Urinary bladder (tissue), 3 donors: ENCODE measurements at regions not wholly inside any gene's neighbourhood (a gene's known extent, or its start where the extent isn't known, plus 50 kb on each side); places are given as distances from the start of the nearest gene placed in this dataset.

Experiments used
- DNase-seq: peaks from one replicate; pipeline ENCODE4 v3.0.0-alpha.2; 2015; ENCODE audit errors: extremely low spot score
- H3K27ac ChIP-seq: one replicate; pipeline ENCODE4 v1.5.1; 2013; ENCODE audit warnings: low read depth, mild to moderate bottlenecking, moderate library complexity
- H3K36me3 ChIP-seq: one replicate; pipeline ENCODE4 v1.6.1; 2013; ENCODE audit warnings: mild to moderate bottlenecking, moderate library complexity; ENCODE audit not compliant: insufficient read depth
- H3K4me1 ChIP-seq: one replicate; pipeline ENCODE4 v1.6.1; 2013; ENCODE audit warnings: mild to moderate bottlenecking, moderate library complexity; ENCODE audit not compliant: insufficient read depth
- H3K4me3 ChIP-seq: one replicate; pipeline ENCODE4 v1.5.1; 2013; ENCODE audit warnings: low read depth, low read length
- WGBS: extraction: QIAGEN DNeasy Blood & Tissue Kit; methylation state at CpG from one replicate; pipeline ENCODE4 v1.1.7; 2013; 5-methylcytosine and 5-hydroxymethylcytosine counted together
- donor health status: healthy with polysubstance abuse.
- donor health status: healthy.

DNA sequence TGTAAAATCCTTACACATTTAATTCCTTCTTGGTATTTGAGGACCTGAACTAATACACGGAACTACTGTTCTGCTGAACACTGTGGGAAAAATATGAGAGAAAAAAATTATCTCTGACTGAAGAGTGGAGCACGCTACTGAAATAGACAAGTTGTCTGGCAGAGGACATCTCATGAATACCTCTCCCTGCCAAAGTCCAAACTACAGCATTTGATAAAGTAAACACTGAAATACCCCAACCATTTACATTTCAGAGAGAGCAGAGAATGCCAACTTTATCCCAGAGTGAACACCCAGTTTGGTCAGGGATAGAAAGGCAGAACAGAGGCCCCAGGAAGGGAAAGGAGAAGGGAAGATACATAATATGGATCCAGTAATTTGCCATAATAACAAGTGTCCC is 920.7 kb downstream of the SQOR start:
- no peak for DNase-seq
- Histone ChIP-seq H3K27ac (no peak overlapping the region), H3K36me3 (no peaks in the 10 kb centered on the region), H3K4me1 (no peaks in the 10 kb centered on the region), H3K4me3 (no peak overlapping the region)
- 20% methylated on average over 2 of the region's 2 CpGs for WGBS

DNA sequence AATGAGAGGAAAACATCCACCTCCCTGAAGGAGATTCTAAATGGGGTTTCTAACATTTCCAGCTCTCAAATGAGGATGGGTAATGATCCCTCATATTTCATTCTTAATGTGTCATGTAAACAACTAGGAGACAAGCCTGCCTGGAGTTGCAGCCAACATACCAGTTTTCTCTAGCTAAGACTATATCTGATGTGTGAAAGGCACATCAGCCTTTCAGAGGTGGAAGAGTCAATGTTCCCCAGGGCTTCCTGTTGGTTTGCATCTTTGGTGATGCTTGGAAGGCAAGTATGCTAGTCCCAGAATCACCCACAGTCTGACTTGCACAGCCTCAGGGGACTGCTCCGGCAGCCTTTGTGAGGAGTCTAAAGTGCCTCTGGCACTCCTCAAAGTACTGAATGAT is 921.2 kb downstream of the SQOR start:
- H3K27ac ChIP-seq, result no peak overlapping the region
- no peaks in the 10 kb centered on the region for H3K36me3 ChIP-seq
- H3K4me1 ChIP-seq, result no peaks in the 10 kb centered on the region
- 86% methylated on average over 1 of the region's 1 CpG for WGBS
- no peak overlapping the region for H3K4me3 ChIP-seq
- DNase-seq, result no peak

DNA sequence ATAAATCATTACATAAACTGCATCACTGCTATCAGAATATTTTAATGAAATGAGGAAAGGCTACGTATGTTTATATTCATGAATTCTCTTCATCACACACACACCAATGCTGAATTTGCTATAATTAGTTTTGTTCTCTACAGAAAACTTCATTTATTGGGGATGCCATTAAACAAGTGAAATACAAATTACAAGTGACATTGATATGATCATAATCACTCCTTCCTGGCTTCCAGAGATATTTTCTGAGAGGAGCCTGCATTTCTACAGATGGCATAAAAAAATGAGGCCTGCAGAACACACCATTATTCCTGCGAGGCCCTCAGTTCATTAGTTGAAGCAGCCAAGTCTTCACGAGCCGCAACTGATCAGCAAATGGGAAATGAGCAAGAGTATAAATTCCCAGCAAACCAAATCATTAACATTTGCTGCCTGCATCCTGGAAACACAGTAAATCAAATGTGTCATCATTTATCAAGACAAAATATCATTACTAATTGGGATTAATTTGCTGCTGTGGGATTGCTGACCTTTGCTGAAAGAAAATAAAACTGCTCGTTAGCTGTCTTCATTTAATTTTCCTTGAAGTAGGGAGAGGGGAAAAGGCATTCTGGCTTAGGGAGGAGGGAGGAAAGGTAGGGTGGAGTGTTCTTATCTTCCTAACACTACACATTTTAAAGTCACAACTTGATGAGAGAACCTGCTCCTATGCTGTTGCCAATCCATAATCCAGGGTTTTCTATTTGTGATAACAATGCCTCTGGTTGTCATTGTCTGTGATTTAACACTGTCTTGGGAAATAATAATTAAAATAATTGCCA is 921.9 kb downstream of the SQOR start:
- 80% methylated on average over 5 of the region's 5 CpGs for WGBS
- H3K4me1 ChIP-seq, result no peaks in the 10 kb centered on the region
- H3K27ac ChIP-seq, result no peak overlapping the region
- DNase-seq, result no peak
- no peaks in the 10 kb centered on the region for H3K36me3 ChIP-seq
- H3K4me3 ChIP-seq, result no peak overlapping the region

DNA sequence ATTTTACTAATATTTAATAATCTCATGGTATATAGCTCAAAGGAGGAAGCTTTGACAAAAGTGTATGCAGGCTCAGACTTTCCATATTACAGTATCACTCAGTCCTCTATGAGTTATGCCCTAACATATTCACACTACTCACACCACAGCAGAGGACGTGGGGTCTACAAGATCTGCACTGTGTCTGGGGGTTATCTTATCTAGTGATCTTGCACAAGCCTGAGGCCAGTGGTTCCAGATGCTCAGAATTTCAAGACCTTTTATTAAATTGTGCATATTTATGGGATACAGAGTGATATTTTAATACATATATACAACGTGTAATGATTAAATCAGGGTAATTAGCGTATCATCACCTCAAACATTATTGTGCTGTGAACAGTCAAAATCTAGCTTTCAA is 933.1 kb downstream of the SQOR start:
- no peaks in the 10 kb centered on the region for H3K36me3 ChIP-seq
- 75% methylated on average over 3 of the region's 3 CpGs for WGBS
- H3K4me3 ChIP-seq, result no peak overlapping the region
- H3K4me1 ChIP-seq, result no peaks in the 10 kb centered on the region
- DNase-seq, result no peak
- H3K27ac ChIP-seq, result no peak overlapping the region

DNA sequence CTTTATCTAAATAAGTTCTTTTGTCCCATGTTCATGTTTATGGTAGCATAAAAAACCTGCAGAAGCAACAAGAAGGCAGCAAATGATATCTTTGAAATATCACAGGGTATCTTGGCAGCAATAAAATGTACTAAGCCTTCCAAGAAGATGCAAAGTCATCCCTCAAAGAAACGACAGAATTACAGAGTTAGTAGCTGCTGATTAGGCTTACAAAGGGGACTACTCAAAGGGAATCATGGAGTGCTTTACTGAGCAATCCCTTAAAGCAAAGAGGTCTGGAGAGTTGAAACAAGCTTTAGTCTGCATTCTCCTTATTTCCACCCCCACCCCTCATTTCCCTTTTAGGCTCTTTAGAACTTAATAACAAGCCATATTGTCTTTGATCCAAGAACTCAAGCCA is 935.0 kb downstream of the SQOR start:
- WGBS, result 9% methylated on average over 1 of the region's 1 CpG
- H3K4me1 ChIP-seq, result no peaks in the 10 kb centered on the region
- DNase-seq, result no peak

DNA sequence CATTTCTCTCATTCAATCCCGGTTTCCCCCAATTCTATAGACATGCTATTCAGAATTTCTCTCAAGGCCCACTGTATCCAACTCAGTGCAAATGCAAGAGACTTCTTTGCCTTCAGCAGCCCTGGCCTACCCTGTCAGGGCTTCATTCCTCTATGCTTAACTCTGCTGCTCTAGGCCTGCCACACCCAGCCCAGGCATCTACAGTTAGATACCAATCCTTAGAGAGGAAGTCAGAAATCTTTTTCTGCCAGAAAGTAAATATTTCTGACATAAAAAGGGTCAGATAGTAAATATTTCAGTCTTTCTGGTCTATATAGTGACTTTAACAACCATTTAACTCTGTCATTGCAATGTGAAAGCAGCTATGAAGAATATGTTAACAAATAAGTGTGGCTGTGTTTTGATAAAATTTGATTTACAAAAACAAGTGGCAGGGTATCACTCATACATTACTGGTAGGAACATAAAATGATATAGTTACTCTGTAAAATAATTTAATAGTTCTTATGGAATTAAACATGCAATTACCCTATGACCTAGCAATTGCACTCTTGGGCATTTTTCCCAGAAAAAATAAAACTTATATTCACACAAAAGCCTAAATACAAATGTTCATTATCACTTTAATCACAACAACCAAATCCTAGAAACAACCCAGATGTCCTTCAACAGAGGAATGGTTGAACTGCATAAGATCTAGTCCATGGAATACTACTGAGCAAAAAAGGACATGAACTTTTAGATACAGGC is 942.0 kb downstream of the SQOR start:
- H3K4me1 ChIP-seq, result no peaks in the 10 kb centered on the region
- no peak for DNase-seq
- no peak overlapping the region for H3K4me3 ChIP-seq
- no peaks in the 10 kb centered on the region for H3K36me3 ChIP-seq
- WGBS, result 66% methylated on average over 1 of the region's 1 CpG
- no peak overlapping the region for H3K27ac ChIP-seq

More for the DNA sequence above, 935.0 kb downstream of the SQOR start:
- H3K4me3 ChIP-seq, result no peak overlapping the region
- H3K36me3 ChIP-seq, result no peaks in the 10 kb centered on the region
- H3K27ac ChIP-seq, result no peak overlapping the region

DNA sequence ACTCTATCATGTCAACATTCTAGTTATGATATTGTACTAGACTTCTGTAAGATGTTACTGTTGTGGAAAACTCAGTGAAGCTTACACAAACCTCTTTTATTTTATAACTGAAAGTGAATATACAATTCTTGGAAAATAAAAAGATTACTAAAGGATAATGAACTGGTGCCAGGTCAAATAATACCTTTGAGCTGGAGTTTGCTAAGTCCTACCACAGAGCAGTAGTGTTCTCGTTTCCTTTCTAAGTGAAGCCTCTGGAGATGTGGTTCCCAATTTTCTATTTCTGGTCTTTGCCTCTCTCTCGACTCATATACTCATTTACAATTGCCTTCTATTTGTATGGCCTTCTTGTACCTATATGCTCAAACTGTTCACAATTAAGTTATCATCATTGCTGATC is 942.9 kb downstream of the SQOR start:
- Histone ChIP-seq H3K36me3 (no peaks in the 10 kb centered on the region), H3K4me3 (no peak overlapping the region), H3K4me1 (no peaks in the 10 kb centered on the region), H3K27ac (no peak overlapping the region)
- WGBS, result 72% methylated on average over 2 of the region's 2 CpGs
- no peak for DNase-seq

DNA sequence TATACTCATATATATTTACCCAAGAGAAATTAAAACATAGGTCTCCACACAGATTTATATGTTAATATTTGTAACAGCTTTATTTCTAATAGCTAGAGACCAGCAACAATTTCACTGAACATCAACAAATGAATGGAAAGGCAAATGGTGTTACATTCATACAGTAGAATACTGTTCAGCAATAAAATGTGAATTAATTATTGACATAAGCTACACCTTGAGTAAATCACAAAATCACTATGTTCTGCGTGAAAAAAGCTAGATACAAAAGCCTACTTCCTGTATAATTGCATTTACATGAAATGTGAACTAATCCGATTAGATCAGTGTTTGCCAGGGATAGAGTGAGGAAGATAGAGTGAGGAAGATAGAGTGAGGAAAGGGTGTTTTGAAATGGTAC is 945.7 kb downstream of the SQOR start:
- Histone ChIP-seq H3K4me3 (no peak overlapping the region), H3K4me1 (no peaks in the 10 kb centered on the region), H3K36me3 (no peaks in the 10 kb centered on the region), H3K27ac (no peak overlapping the region)
- 72% methylated on average over 2 of the region's 2 CpGs for WGBS
- DNase-seq, result no peak

DNA sequence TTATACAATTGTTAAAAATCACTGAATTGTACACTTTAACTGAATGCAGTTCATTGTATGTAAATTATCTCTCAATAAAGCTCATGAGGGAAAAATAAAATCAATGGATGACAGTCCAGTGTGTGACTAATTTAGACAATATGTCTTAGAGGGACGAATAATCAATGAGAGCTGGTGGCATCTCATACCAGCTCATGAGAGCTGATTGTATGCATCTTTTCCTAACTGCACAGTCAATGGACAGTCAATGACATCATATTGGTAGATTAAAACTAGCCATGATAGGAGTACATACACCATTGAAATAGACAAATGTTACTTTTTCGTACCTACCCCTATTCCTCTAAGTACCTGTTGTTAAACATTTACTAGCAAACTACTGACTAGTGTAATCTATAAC is 946.1 kb downstream of the SQOR start:
- H3K4me1 ChIP-seq, result no peaks in the 10 kb centered on the region
- 92% methylated on average over 2 of the region's 2 CpGs for WGBS
- DNase-seq, result no peak
- no peaks in the 10 kb centered on the region for H3K36me3 ChIP-seq
- H3K4me3 ChIP-seq, result no peak overlapping the region
- no peak overlapping the region for H3K27ac ChIP-seq

DNA sequence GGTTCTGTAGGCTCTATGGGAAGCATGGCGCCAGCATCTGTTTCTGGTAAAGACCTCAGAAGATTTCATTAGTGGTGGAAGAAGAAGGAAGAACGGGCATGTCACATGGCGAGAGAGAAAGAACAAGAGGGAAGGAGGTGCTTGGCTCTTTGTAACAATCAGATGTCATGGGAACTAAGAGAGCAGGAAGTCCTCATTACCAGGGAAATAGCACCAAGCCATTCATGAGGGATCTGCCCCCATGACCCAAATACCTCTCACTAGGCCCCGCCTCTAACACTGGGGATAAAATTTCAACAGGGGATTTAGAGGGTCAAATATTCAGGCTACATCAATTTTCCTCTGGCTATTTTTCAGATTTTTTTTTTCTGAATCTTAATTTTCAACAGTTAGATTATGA is 954.3 kb downstream of the SQOR start:
- Histone ChIP-seq H3K4me1 (no peaks in the 10 kb centered on the region), H3K36me3 (no peaks in the 10 kb centered on the region), H3K27ac (no peak overlapping the region), H3K4me3 (no peak overlapping the region)
- DNase-seq, result no peak
- WGBS, result 90% methylated on average over 4 of the region's 4 CpGs

DNA sequence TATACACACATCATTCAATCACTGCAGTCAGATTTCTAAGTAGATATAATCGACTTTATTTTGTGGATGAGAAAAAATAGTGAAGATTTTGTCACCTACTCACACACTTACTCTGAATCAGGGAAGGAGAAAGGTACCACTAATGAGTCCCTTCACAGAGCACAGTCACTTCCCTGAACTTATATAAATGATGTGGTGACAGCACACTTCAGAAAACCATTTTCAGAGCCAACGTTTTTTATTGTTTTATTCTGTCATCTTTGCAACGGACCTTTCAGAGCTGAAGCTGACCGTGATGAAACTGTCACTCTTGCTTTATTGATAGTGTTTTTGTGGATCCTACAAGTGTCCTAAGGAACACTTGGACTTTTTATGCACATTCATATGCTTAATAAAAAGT is 956.6 kb downstream of the SQOR start:
- Histone ChIP-seq H3K4me3 (no peak overlapping the region), H3K27ac (no peak overlapping the region), H3K36me3 (no peaks in the 10 kb centered on the region), H3K4me1 (no peaks in the 10 kb centered on the region)
- DNase-seq, result no peak
- 77% methylated on average over 4 of the region's 4 CpGs for WGBS

DNA sequence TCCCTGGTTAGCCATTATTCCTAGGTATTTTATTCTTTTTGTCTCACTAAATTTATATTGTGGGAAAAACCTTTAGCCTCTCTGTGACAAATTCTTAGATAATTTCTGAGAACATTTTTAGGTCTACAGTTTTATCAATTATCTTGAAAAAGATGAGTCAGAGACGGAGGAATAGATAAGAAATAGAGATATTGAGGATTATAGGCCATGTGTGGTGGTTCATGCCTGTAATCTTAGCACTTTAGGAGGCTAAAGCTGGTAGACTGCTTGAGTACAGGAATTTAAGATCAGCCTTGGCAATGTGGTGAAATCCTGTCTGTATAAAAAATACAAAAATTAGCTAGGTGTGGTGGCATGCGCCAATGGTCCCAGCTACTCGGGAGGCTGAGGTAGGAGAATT is 960.2 kb downstream of the SQOR start:
- Histone ChIP-seq H3K4me3 (no peak overlapping the region), H3K36me3 (no peaks in the 10 kb centered on the region), H3K27ac (no peak overlapping the region), H3K4me1 (no peaks in the 10 kb centered on the region)
- WGBS, result 82% methylated on average over 3 of the region's 3 CpGs
- DNase-seq, result no peak

DNA sequence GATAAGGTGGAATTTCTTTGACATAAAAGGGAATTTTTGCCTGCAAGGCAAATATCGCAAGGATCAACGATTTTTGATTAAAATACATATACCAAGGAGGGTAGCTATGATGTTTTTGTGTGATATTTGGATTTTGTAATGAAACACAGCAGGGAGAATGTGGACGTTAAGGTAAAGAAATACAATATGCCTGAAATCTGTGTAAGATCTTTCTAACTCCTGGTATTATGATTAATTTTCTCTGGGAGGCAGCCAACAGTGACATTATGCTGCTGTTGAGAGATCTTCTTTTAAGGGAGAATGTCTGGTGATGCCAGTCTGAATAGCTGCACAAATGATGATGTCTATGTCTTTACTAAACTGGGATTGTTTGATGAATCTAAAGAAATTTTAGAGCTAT is 972.2 kb downstream of the SQOR start:
- no peak overlapping the region for H3K4me3 ChIP-seq
- no peaks in the 10 kb centered on the region for H3K36me3 ChIP-seq
- H3K27ac ChIP-seq, result no peak overlapping the region
- H3K4me1 ChIP-seq, result no peaks in the 10 kb centered on the region
- no peak for DNase-seq
- WGBS, result 29% methylated on average over 3 of the region's 3 CpGs

DNA sequence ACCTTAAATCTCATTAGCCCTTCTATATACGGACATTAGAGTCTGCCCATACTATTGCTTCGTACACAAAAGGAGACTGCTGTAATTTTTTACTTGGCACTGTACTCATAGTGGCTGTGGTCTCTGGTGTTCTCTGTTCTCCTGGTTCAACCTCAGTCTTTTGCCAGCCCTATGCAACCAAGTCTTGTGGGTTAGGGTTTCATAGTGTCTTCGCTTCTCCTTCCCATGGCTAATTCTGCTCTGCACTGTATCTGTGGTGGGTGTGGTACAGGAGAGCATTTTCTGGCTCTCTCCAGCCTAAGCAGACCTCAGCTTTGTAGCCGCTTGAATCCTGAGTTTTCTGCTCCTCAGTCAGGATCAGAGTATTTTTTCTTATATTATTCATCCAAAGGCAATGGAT is 981.2 kb downstream of the SQOR start:
- H3K4me3 ChIP-seq, result no peak overlapping the region
- DNase-seq, result no peak
- H3K27ac ChIP-seq, result no peak overlapping the region
- H3K4me1 ChIP-seq, result no peaks in the 10 kb centered on the region
- WGBS, result 93% methylated on average over 4 of the region's 4 CpGs
- H3K36me3 ChIP-seq, result no peaks in the 10 kb centered on the region
